Breast epithelium (tissue), 3 donors: ENCODE measurements at regions not wholly inside any gene's neighbourhood (a gene's known extent, or its start where the extent isn't known, plus 50 kb on each side); places are given as distances from the start of the nearest gene placed in this dataset.

Experiments
- POLR2A ChIP-seq: fragments of 450-650 bp; IDR thresholded peaks from one replicate; pipeline ENCODE4 v1.6.1; 2016; ENCODE audit warnings: antibody characterized with exemption, mild to moderate bottlenecking, moderate library complexity
- POLR2AphosphoS5 ChIP-seq, 3 donors: sonication (generic); formaldehyde crosslinking; IDR thresholded peaks; one replicate each; pipeline ENCODE4 v1.6.1; 2017; ENCODE audit warnings: antibody characterized with exemption in 3 of 3

DNA sequence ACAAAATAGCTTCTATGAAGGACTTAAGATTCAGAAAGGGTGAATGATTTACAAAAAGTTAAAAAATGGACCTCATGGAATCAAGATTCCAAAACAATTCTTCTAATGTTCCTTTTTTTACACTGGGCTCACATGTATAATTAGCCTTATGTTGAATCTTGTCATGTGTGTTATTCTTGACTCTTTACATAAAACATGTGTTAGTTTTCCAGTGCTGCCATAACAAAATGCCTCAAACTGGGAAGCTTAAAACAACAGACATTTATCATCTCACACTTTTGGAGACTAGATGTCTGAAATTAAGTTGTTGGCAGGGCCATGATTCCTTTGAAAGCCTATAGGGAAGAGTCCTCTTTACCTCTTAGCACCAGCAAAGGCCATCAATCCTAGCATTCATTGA, 192.5 kb upstream of the SORCS1 start:
- TF ChIP-seq POLR2A: no peak
- TF ChIP-seq POLR2AphosphoS5 (IDR thresholded peaks at IDR 0.05): no peak
